Fibroblast of the aortic adventitia (primary cell): ENCODE measurements at regions not wholly inside any gene's neighbourhood (a gene's known extent, or its start where the extent isn't known, plus 50 kb on each side); places are given as distances from the start of the nearest gene placed in this dataset.

ENCODE experiments used
- DNase-seq: peaks from one replicate; pipeline ENCODE4 v3.0.0-alpha.2; 2010; ENCODE audit warnings: low read depth
- H3K4me3 ChIP-seq: 2 replicates; pipeline ENCODE4 v1.5.1; 2011; ENCODE audit warnings: low read depth, mild to moderate bottlenecking, control low read depth, low read length, moderate library complexity
- CTCF ChIP-seq: IDR thresholded peaks from 2 replicates; pipeline ENCODE4 v1.5.1; 2011; ENCODE audit warnings: mild to moderate bottlenecking, low read length, control low read depth, inconsistent platforms; ENCODE audit not compliant: insufficient read depth

- no peak for TF ChIP-seq CTCF
- DNase-seq = no peak
- H3K4me3 ChIP-seq = no peak overlapping the region
These were observed 757.0 kb upstream of the ADAMTS16 start for GRCh38 chr5:4383102-4383501.

GRCh38 chr5:4383518-4384198, 756.5 kb upstream of the ADAMTS16 start:
- TF ChIP-seq CTCF = no peak
- DNase-seq = no peak
- H3K4me3 ChIP-seq = no peak overlapping the region

- TF ChIP-seq CTCF = no peak
- no peak overlapping the region for H3K4me3 ChIP-seq
- DNase-seq = no peak
These were observed 755.5 kb upstream of the ADAMTS16 start for GRCh38 chr5:4384649-4385048.

GRCh38 chr5:4386152-4386551, 754.0 kb upstream of the ADAMTS16 start:
- DNase-seq = no peak
- H3K4me3 ChIP-seq = no peak overlapping the region
- TF ChIP-seq CTCF = no peak

- no peak for TF ChIP-seq CTCF
- H3K4me3 ChIP-seq = no peak overlapping the region
- DNase-seq = no peak
These were observed 752.8 kb upstream of the ADAMTS16 start for GRCh38 chr5:4387290-4387689.

- TF ChIP-seq CTCF = no peak
- DNase-seq = no peak
- no peak overlapping the region for H3K4me3 ChIP-seq
These were observed 744.4 kb upstream of the ADAMTS16 start for GRCh38 chr5:4395752-4396151.

GRCh38 chr5:4405614-4406219, 734.4 kb upstream of the ADAMTS16 start:
- DNase-seq = no peak
- no peak overlapping the region for H3K4me3 ChIP-seq
- no peak for TF ChIP-seq CTCF
